ENCODE measurements at regions not wholly inside any gene's neighbourhood (a gene's known extent, or its start where the extent isn't known, plus 50 kb on each side); places are given as distances from the start of the nearest gene placed in this dataset.

DNA sequence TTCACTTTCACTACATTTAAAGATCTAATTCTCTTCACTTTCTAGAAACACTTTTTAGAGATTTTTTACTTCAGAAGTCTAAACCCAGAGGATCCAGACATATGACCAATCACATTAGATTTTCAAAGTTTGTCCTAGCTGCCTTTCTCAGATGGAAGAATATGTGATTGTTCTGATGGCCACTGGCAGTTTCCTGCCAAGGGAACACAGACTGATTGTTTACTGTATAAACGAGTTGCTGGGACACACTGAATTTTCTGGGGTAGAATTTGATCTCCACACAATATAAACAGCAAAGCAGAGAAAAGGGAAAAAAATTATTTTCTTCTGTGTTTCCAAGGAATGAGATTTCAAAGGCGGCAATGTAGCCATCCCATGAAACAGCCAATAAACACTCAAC, 480.0 kb downstream of the TOX3 start:
- TF ChIP-seq CTCF (IDR thresholded peaks at IDR 0.05 in 8 of 11, conservative IDR thresholded peaks at IDR 0.05 in 3 of 11) (no peak), POLR2A (IDR thresholded peaks at IDR 0.05) (no peak), POLR2AphosphoS5 (IDR thresholded peaks at IDR 0.05) (no peak)
